Small intestine (tissue), 7 donors: ENCODE measurements at regions not wholly inside any gene's neighbourhood (a gene's known extent, or its start where the extent isn't known, plus 50 kb on each side); places are given as distances from the start of the nearest gene placed in this dataset.

Experiments used
- DNase-seq, 2 donors: peaks; one replicate each; pipeline versions ENCODE4 v3.0.0 to v3.0.0-alpha.2; 2013
- FAIRE-seq: peaks from 2 replicates; lab custom pipeline; 2012; peaks lifted over from hg19 to GRCh38; lab: Jason Lieb, UNC
- H3K27ac ChIP-seq, 3 donors: one replicate each; pipeline ENCODE4 v1.5.1; 2013; ENCODE audit warnings: low read length in 2 of 3, mild to moderate bottlenecking in 2 of 3, control low read depth in 1 of 3, inconsistent platforms in 1 of 3, low read depth in 1 of 3, moderate library complexity in 1 of 3
- H3K27me3 ChIP-seq, 3 donors: one replicate each; pipeline ENCODE4 v1.6.1; 2013; ENCODE audit warnings: low read length in 3 of 3, inconsistent platforms in 1 of 3; ENCODE audit not compliant: control insufficient read depth in 3 of 3, insufficient read depth in 3 of 3
- H3K36me3 ChIP-seq, 3 donors: one replicate each; pipeline ENCODE4 v1.6.1; 2013; ENCODE audit warnings: low read length in 3 of 3, inconsistent platforms in 1 of 3, low read depth in 1 of 3, mild to moderate bottlenecking in 1 of 3, moderate library complexity in 1 of 3; ENCODE audit not compliant: control insufficient read depth in 3 of 3, insufficient read depth in 2 of 3
- H3K4me1 ChIP-seq, 3 donors: one replicate each; pipeline ENCODE4 v1.6.1; 2013; ENCODE audit warnings: low read length in 2 of 3, inconsistent platforms in 1 of 3, low read depth in 1 of 3, mild to moderate bottlenecking in 1 of 3, moderate library complexity in 1 of 3; ENCODE audit not compliant: control insufficient read depth in 3 of 3, insufficient read depth in 2 of 3
- H3K4me3 ChIP-seq, 3 donors: one replicate each; pipeline ENCODE4 v1.5.1; 2013; ENCODE audit warnings: low read length in 3 of 3, control low read depth in 1 of 3, inconsistent platforms in 1 of 3, low read depth in 1 of 3, mild to moderate bottlenecking in 1 of 3, moderate library complexity in 1 of 3
- H3K9me3 ChIP-seq, 2 donors: one replicate each; pipeline ENCODE4 v1.6.1; 2013; ENCODE audit warnings: low read depth in 1 of 2, low read length in 1 of 2; ENCODE audit not compliant: control insufficient read depth in 2 of 2, insufficient read depth in 1 of 2
- WGBS, 3 donors: extraction: QIAGEN DNeasy Blood & Tissue Kit; methylation state at CpG; one replicate each; pipeline ENCODE4 v1.1.7; 2013; 5-methylcytosine and 5-hydroxymethylcytosine counted together
- donor health status: healthy with polysubstance abuse.
- donor health status: control.
- donor health status: control.
- donor health status: Bipolar disorder and iron deficiency.
- donor health status: healthy.

DNA sequence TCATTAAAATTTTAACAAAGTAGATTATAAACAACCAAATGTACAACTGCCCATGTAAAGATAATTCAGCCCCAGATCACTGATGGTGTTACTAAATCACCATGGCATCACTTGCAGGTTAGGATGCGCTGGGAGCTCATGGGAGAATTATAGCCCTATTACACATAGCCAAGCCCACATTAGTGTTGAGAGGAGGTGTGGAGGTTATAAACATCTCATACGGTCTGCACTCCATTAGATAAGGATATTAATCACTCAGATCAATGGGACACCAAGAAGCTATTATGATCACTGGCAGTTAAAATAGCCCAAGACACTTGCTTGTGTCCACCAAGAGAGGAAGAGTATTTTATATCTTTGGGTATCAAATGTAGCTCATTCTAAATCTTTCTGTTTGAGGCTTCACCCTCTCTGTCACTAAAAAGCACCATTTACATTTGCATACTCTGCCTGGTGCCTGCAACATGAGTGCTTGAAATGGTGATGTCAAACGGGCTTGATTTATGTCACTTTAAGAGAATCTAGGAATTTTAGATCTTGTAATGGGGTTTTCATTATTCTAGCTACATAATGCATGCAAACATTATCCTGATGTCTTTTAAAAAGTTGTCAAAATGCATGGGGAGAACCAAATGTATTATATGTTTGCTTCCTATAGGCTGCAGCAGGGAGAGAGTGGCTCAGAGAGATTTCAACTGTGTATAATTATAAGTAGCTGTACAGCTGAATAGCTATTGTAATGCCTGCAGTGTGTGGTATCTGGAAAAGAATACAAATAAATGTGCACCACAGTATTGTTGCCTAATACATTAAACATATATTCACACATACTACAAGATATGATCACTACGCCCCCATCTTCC lies 654.1 kb upstream of the MARCKS start:
- no peak overlapping the region for H3K27ac ChIP-seq
- no peaks in the 10 kb centered on the region for H3K36me3 ChIP-seq
- no peaks in the 10 kb centered on the region for H3K9me3 ChIP-seq
- H3K4me3 ChIP-seq, result no peak overlapping the region
- DNase-seq (no peak), FAIRE-seq (no peak)
- H3K4me1 ChIP-seq, result no peaks in the 10 kb centered on the region
- 59 to 80% (median 66%) methylated on average over 4 of the region's 4 CpGs for WGBS, 3 donors
- H3K27me3 ChIP-seq, result no peaks in the 10 kb centered on the region

DNA sequence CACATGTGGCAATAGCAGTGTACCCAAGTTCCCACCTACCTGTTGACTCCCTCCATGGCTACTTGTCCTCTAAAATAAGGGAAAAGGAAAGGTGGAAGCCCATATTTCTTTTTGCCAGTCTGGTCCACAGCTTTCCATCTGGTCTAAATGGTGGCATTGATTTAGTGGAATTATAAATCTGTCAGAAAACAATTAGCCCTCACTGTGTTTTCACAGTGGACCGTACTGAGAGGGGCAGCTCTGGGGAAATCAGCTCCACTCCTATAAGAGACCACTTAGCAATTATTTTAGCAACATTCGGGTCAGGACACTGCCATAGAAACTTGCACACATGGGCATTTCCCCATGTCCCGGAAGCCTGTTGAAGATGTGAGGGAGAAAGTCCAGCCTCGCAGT lies 653.4 kb upstream of the MARCKS start:
- no peaks in the 10 kb centered on the region for H3K4me1 ChIP-seq
- 80 to 90% (median 89%) methylated on average over 4 of the region's 4 CpGs for WGBS, 3 donors
- H3K4me3 ChIP-seq, result no peak overlapping the region
- H3K36me3 ChIP-seq, result no peaks in the 10 kb centered on the region
- FAIRE-seq, result no peak
- H3K27ac ChIP-seq, result no peak overlapping the region
- H3K27me3 ChIP-seq, result no peaks in the 10 kb centered on the region
- no peak for DNase-seq
- H3K9me3 ChIP-seq, result no peaks in the 10 kb centered on the region

- Histone ChIP-seq H3K9me3 (no peaks in the 10 kb centered on the region), H3K36me3 (no peaks in the 10 kb centered on the region), H3K27me3 (no peaks in the 10 kb centered on the region), H3K27ac (no peak overlapping the region), H3K4me1 (no peaks in the 10 kb centered on the region), H3K4me3 (no peak overlapping the region)
- no peak for FAIRE-seq
- DNase-seq, result no peak
- 68 to 87% (median 78%) methylated on average over 1 of the region's 1 CpG for WGBS, 3 donors
These were observed 651.6 kb upstream of the MARCKS start for GRCh38 chr6:113205553-113205952.

DNA sequence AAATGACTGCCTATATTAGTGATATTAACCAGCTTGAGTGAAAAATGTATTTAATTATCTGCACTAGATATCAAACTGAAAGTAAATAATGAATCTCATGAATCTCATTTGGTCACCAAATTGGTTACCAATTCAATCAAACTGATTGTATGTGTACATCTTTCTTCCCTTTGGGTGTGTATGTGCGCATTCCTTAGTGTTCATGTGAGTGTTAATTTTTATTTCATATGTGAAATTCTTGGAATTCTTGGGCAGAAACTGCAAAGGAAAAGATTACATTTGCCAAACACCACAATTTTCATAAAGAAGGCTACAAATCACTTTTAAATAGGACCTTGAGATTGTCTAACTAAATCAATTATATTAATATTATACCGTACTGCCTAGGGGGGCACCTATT lies 648.4 kb upstream of the MARCKS start:
- no peaks in the 10 kb centered on the region for H3K4me1 ChIP-seq
- no peak for DNase-seq
- no peak for FAIRE-seq
- H3K36me3 ChIP-seq, result no peaks in the 10 kb centered on the region
- no peak overlapping the region for H3K4me3 ChIP-seq
- no peaks in the 10 kb centered on the region for H3K9me3 ChIP-seq
- 94 to 97% (median 97%) methylated on average over 2 of the region's 2 CpGs for WGBS, 3 donors
- no peak overlapping the region for H3K27ac ChIP-seq
- H3K27me3 ChIP-seq, result no peaks in the 10 kb centered on the region

- no peak for FAIRE-seq
These were observed 647.8 kb upstream of the MARCKS start for GRCh38 chr6:113209315-113209714.

GRCh38 chr6:113211170-113211569 lies 646.0 kb upstream of the MARCKS start:
- no peak for DNase-seq
- no peak overlapping the region for H3K4me3 ChIP-seq
- no peaks in the 10 kb centered on the region for H3K27me3 ChIP-seq
- H3K36me3 ChIP-seq, result no peaks in the 10 kb centered on the region
- H3K27ac ChIP-seq, result no peak overlapping the region
- no peaks in the 10 kb centered on the region for H3K9me3 ChIP-seq
- FAIRE-seq, result no peak
- no peaks in the 10 kb centered on the region for H3K4me1 ChIP-seq

More at GRCh38 chr6:113209315-113209714, 647.8 kb upstream of the MARCKS start:
- Histone ChIP-seq H3K27me3 (no peaks in the 10 kb centered on the region), H3K27ac (no peak overlapping the region), H3K4me1 (no peaks in the 10 kb centered on the region), H3K36me3 (no peaks in the 10 kb centered on the region), H3K4me3 (no peak overlapping the region), H3K9me3 (no peaks in the 10 kb centered on the region)
- DNase-seq, result no peak
- WGBS, 3 donors, result 66 to 77% (median 72%) methylated on average over 5 of the region's 5 CpGs

GRCh38 chr6:113219783-113220182 lies 637.4 kb upstream of the MARCKS start:
- H3K27me3 ChIP-seq, result no peaks in the 10 kb centered on the region
- no peak for FAIRE-seq
- no peak overlapping the region for H3K4me3 ChIP-seq
- WGBS, 3 donors, result 73 to 87% (median 80%) methylated on average over 2 of the region's 2 CpGs
- H3K9me3 ChIP-seq, result no peaks in the 10 kb centered on the region
- no peak for DNase-seq
- H3K4me1 ChIP-seq, result no peaks in the 10 kb centered on the region
- H3K36me3 ChIP-seq, result no peaks in the 10 kb centered on the region
- H3K27ac ChIP-seq, result no peak overlapping the region

GRCh38 chr6:113220832-113221231 lies 636.3 kb upstream of the MARCKS start:
- FAIRE-seq, result no peak
- Histone ChIP-seq H3K9me3 (no peaks in the 10 kb centered on the region), H3K4me3 (no peak overlapping the region), H3K27me3 (no peaks in the 10 kb centered on the region), H3K27ac (no peak overlapping the region), H3K36me3 (no peaks in the 10 kb centered on the region), H3K4me1 (no peaks in the 10 kb centered on the region)
- DNase-seq, result no peak
- WGBS, 3 donors, result 85 to 93% (median 91%) methylated on average over 2 of the region's 2 CpGs

- H3K27me3 ChIP-seq, result no peaks in the 10 kb centered on the region
- H3K4me3 ChIP-seq, result no peak overlapping the region
- H3K4me1 ChIP-seq, result no peaks in the 10 kb centered on the region
- H3K36me3 ChIP-seq, result no peaks in the 10 kb centered on the region
- H3K9me3 ChIP-seq, result no peaks in the 10 kb centered on the region
- WGBS, 3 donors, result 86 to 89% (median 88%) methylated on average over 20 of the region's 20 CpGs
- no peak for FAIRE-seq
- no peak for DNase-seq
- no peak overlapping the region for H3K27ac ChIP-seq
These were observed 635.3 kb upstream of the MARCKS start for GRCh38 chr6:113221850-113222249.
